ENCODE measurements at regions not wholly inside any gene's neighbourhood (a gene's known extent, or its start where the extent isn't known, plus 50 kb on each side); places are given as distances from the start of the nearest gene placed in this dataset.

DNA sequence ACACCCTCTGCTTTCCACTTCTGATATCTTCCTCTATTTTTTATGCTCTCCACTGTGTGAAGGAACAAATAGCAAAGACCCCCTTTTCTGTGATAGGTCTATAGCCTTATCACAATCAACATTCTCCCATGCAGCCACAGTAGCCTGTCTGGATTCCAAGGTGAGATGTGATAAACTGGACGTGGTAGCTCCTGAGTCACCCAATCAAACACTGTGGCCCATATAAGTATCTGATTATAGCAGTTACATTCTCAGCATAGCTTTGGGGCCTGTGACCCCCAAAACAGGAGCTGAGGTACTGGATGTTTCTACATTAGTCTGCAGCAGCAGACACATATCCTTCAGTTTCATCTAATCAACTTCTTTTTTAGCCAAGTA lies 172.7 kb upstream of the IGFBP7 start:
- Histone ChIP-seq H3K27me3 (ENCODE audit: control insufficient read depth, insufficient read depth, low read length) (no peaks in the 10 kb centered on the region), H3K9me3 (ENCODE audit: control insufficient read depth in 2 of 3, insufficient read depth in 1 of 3, low read length in 3 of 3) (no peaks in the 10 kb centered on the region), H3K4me3 (ENCODE audit: low read length in 3 of 3) (no peak overlapping the region), H3K9ac (ENCODE audit: low read length in 3 of 3) (no peak overlapping the region), H3K27ac (ENCODE audit: low read depth in 2 of 2, low read length in 2 of 2) (no peak overlapping the region), H3K4me1 (ENCODE audit: control insufficient read depth in 2 of 3, insufficient read depth in 2 of 3, low read depth in 1 of 3, low read length in 3 of 3) (peaks cover 0 to 8% (median 0%) of the 10 kb centered on the region in 3 donors), H3K36me3 (ENCODE audit: control insufficient read depth in 2 of 3, insufficient read depth in 3 of 3, low read length in 3 of 3) (no peaks in the 10 kb centered on the region)
- TF ChIP-seq, protein P1, sequence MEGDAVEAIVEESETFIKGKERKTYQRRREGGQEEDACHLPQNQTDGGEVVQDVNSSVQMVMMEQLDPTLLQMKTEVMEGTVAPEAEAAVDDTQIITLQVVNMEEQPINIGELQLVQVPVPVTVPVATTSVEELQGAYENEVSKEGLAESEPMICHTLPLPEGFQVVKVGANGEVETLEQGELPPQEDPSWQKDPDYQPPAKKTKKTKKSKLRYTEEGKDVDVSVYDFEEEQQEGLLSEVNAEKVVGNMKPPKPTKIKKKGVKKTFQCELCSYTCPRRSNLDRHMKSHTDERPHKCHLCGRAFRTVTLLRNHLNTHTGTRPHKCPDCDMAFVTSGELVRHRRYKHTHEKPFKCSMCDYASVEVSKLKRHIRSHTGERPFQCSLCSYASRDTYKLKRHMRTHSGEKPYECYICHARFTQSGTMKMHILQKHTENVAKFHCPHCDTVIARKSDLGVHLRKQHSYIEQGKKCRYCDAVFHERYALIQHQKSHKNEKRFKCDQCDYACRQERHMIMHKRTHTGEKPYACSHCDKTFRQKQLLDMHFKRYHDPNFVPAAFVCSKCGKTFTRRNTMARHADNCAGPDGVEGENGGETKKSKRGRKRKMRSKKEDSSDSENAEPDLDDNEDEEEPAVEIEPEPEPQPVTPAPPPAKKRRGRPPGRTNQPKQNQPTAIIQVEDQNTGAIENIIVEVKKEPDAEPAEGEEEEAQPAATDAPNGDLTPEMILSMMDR (IDR thresholded peaks at IDR 0.05; ENCODE audit: borderline replicate concordance, extremely low read depth, insufficient read depth) = no peak
- intact Hi-C loops (cut with DNase I) = no loop called here
- FAIRE-seq (no peak), DNase-seq (no peak)

- Histone ChIP-seq H3K9ac (ENCODE audit: low read length in 3 of 3) (no peak overlapping the region), H3K4me1 (ENCODE audit: control insufficient read depth in 2 of 3, insufficient read depth in 2 of 3, low read depth in 1 of 3, low read length in 3 of 3) (peaks cover 0 to 8% (median 0%) of the 10 kb centered on the region in 3 donors), H3K4me3 (ENCODE audit: low read length in 3 of 3) (no peak overlapping the region), H3K27ac (ENCODE audit: low read depth in 2 of 2, low read length in 2 of 2) (no peak overlapping the region), H3K36me3 (ENCODE audit: control insufficient read depth in 2 of 3, insufficient read depth in 3 of 3, low read length in 3 of 3) (no peaks in the 10 kb centered on the region), H3K9me3 (ENCODE audit: control insufficient read depth in 2 of 3, insufficient read depth in 1 of 3, low read length in 3 of 3) (no peaks in the 10 kb centered on the region), H3K27me3 (ENCODE audit: control insufficient read depth, insufficient read depth, low read length) (no peaks in the 10 kb centered on the region)
- TF ChIP-seq, protein P1 (IDR thresholded peaks at IDR 0.05; ENCODE audit: borderline replicate concordance, extremely low read depth, insufficient read depth) = no peak
- DNase-seq (no peak), FAIRE-seq (no peak)
- intact Hi-C loops (cut with DNase I) = no loop called here
Measured at GRCh38 chr4:57280481-57280880, 170.3 kb upstream of the IGFBP7 start.

DNA sequence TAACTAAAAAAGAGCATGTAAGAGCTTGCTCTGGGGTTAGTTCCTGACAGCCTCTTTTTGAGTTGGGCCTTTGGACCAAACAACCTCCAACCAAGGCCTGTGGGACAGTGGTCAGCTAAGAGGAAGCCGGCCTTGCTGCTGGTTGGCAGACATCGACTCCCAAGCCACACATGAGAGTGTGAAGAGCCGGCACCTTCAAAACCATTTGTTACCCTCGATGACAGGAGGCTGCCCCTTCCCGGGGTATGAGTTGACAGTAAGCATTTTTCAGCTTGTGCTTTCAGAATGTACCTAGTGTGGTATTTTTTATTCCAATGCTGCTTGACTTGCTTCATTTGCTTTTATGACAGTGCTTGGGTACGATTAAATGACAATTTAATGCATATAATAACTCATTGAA lies 168.6 kb upstream of the IGFBP7 start:
- TF ChIP-seq, protein P1 (IDR thresholded peaks at IDR 0.05; ENCODE audit: borderline replicate concordance, extremely low read depth, insufficient read depth) = no peak
- FAIRE-seq = no peak

DNA sequence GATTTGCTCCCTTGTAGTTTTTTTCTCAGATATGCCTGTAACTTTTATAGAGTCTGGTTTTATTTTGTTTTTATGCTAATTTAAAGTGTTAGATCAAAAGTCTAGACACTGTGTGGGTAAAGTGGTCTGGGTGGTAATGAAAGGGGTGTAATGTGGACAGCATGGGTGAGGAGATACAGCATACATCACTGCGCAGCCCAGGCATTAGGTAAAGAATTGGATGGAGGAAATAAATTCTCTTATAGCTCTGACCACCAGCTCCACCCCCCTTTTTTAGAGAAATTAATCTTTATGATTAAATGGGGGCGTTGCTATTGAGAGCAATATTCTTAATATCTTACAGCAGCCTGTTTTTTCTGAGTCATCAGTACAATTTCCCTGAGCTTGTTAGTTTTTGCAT lies 163.9 kb upstream of the IGFBP7 start:
- intact Hi-C loops (cut with DNase I) = no loop called here
- no peaks in the 10 kb centered on the region for H3K36me3 ChIP-seq (ENCODE audit: control insufficient read depth in 2 of 3, insufficient read depth in 3 of 3, low read length in 3 of 3)
- no peak for FAIRE-seq
- no peak overlapping the region for H3K9ac ChIP-seq (ENCODE audit: low read length in 3 of 3)
- no peak for DNase-seq
- H3K4me3 ChIP-seq (ENCODE audit: low read length in 3 of 3) = no peak overlapping the region
- H3K4me1 ChIP-seq (ENCODE audit: control insufficient read depth in 2 of 3, insufficient read depth in 2 of 3, low read depth in 1 of 3, low read length in 3 of 3) = peaks cover 0 to 5% (median 2%) of the 10 kb centered on the region in 3 donors
- no peaks in the 10 kb centered on the region for H3K9me3 ChIP-seq (ENCODE audit: control insufficient read depth in 2 of 3, insufficient read depth in 1 of 3, low read length in 3 of 3)
- no peaks in the 10 kb centered on the region for H3K27me3 ChIP-seq (ENCODE audit: control insufficient read depth, insufficient read depth, low read length)
- TF ChIP-seq, protein P1 (IDR thresholded peaks at IDR 0.05; ENCODE audit: borderline replicate concordance, extremely low read depth, insufficient read depth) = no peak
- no peak overlapping the region for H3K27ac ChIP-seq (ENCODE audit: low read depth in 2 of 2, low read length in 2 of 2)

More for the DNA sequence above, 168.6 kb upstream of the IGFBP7 start:
- Histone ChIP-seq H3K4me1 (ENCODE audit: control insufficient read depth in 2 of 3, insufficient read depth in 2 of 3, low read depth in 1 of 3, low read length in 3 of 3) (peaks cover 0 to 8% (median 0%) of the 10 kb centered on the region in 3 donors), H3K9ac (ENCODE audit: low read length in 3 of 3) (no peak overlapping the region), H3K27ac (ENCODE audit: low read depth in 2 of 2, low read length in 2 of 2) (no peak overlapping the region), H3K36me3 (ENCODE audit: control insufficient read depth in 2 of 3, insufficient read depth in 3 of 3, low read length in 3 of 3) (no peaks in the 10 kb centered on the region), H3K4me3 (ENCODE audit: low read length in 3 of 3) (no peak overlapping the region), H3K27me3 (ENCODE audit: control insufficient read depth, insufficient read depth, low read length) (no peaks in the 10 kb centered on the region), H3K9me3 (ENCODE audit: control insufficient read depth in 2 of 3, insufficient read depth in 1 of 3, low read length in 3 of 3) (no peaks in the 10 kb centered on the region)
- intact Hi-C loops (cut with DNase I) = no loop called here
- peak in 2 of 5 donors; percentile 19 to 20 for DNase-seq

All from kidney (tissue), 13 donors.